IMR-90 (cell line): ENCODE measurements at regions not wholly inside any gene's neighbourhood (a gene's known extent, or its start where the extent isn't known, plus 50 kb on each side); places are given as distances from the start of the nearest gene placed in this dataset.

Experiments used
- BHLHE40 ChIP-seq: fragments of 150-350 bp; IDR thresholded peaks from 2 replicates; pipeline ENCODE4 v1.6.1; 2016; ENCODE audit warnings: mild to moderate bottlenecking, low read depth, low read length
- CEBPB ChIP-seq: IDR thresholded peaks from 2 replicates; pipeline ENCODE4 v1.6.1; 2012; ENCODE audit warnings: low read depth, low read length, improper control_type of control experiment
- CHD1 ChIP-seq: IDR thresholded peaks from 2 replicates; pipeline ENCODE4 v1.6.1; 2012; ENCODE audit warnings: low read depth, low read length, improper control_type of control experiment
- MAFK ChIP-seq: IDR thresholded peaks from 2 replicates; pipeline ENCODE4 v1.6.1; 2012; ENCODE audit warnings: low read depth, low read length, improper control_type of control experiment
- MXI1 ChIP-seq: IDR thresholded peaks from 2 replicates; pipeline ENCODE4 v1.6.1; 2012; ENCODE audit warnings: low read depth, mild to moderate bottlenecking, low read length, moderate library complexity, borderline replicate concordance
- NFE2L2 ChIP-seq: fragments of 150-350 bp; IDR thresholded peaks from 2 replicates; pipeline ENCODE4 v1.6.1; 2016; ENCODE audit warnings: low read depth, mild to moderate bottlenecking, low read length
- POLR2A ChIP-seq: IDR thresholded peaks from 2 replicates; pipeline ENCODE4 v1.6.1; 2012; ENCODE audit warnings: mild to moderate bottlenecking, low read depth, low read length
- RAD21 ChIP-seq: IDR thresholded peaks from 2 replicates; pipeline ENCODE4 v1.6.1; 2012; ENCODE audit warnings: low read length, improper control_type of control experiment
- RCOR1 ChIP-seq: IDR thresholded peaks from 2 replicates; pipeline ENCODE4 v1.6.1; 2012; ENCODE audit warnings: mild to moderate bottlenecking, low read length, improper control_type of control experiment; ENCODE audit not compliant: insufficient replicate concordance
- RFX5 ChIP-seq: IDR thresholded peaks from 2 replicates; pipeline ENCODE4 v1.8.0; 2012; ENCODE audit warnings: low read depth, mild to moderate bottlenecking, low read length, moderate library complexity
- SMC3 ChIP-seq: fragments of 150-350 bp; IDR thresholded peaks from 2 replicates; pipeline ENCODE4 v1.6.1; 2016; ENCODE audit warnings: low read depth, mild to moderate bottlenecking, antibody characterized with exemption, low read length, moderate library complexity
- TF ChIP-seq, protein P1 (sequence below): conservative IDR thresholded peaks from 2 replicates; pipeline ENCODE4 v1.5.1; 2012; ENCODE audit warnings: mild to moderate bottlenecking, low read depth, low read length, improper control_type of control experiment
- TF ChIP-seq, protein P2 (sequence below): fragments of 150-350 bp; IDR thresholded peaks from 2 replicates; pipeline ENCODE4 v1.6.1; 2017; ENCODE audit warnings: mild to moderate bottlenecking, antibody characterized with exemption, low read length, low read depth
- TF ChIP-seq, protein P3 (sequence below): fragments of 150-350 bp; IDR thresholded peaks from 2 replicates; pipeline ENCODE4 v1.6.1; 2016; ENCODE audit warnings: low read depth, mild to moderate bottlenecking, low read length, moderate library complexity, borderline replicate concordance

- TF ChIP-seq, protein P1, sequence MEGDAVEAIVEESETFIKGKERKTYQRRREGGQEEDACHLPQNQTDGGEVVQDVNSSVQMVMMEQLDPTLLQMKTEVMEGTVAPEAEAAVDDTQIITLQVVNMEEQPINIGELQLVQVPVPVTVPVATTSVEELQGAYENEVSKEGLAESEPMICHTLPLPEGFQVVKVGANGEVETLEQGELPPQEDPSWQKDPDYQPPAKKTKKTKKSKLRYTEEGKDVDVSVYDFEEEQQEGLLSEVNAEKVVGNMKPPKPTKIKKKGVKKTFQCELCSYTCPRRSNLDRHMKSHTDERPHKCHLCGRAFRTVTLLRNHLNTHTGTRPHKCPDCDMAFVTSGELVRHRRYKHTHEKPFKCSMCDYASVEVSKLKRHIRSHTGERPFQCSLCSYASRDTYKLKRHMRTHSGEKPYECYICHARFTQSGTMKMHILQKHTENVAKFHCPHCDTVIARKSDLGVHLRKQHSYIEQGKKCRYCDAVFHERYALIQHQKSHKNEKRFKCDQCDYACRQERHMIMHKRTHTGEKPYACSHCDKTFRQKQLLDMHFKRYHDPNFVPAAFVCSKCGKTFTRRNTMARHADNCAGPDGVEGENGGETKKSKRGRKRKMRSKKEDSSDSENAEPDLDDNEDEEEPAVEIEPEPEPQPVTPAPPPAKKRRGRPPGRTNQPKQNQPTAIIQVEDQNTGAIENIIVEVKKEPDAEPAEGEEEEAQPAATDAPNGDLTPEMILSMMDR = no peak
- TF ChIP-seq MXI1 (no peak), RAD21 (no peak), POLR2A (no peak), CHD1 (no peak), SMC3 (no peak), CEBPB (no peak), NFE2L2 (no peak), MAFK (no peak), RFX5 (no peak), BHLHE40 (no peak), RCOR1 (no peak)
- TF ChIP-seq, protein P2, sequence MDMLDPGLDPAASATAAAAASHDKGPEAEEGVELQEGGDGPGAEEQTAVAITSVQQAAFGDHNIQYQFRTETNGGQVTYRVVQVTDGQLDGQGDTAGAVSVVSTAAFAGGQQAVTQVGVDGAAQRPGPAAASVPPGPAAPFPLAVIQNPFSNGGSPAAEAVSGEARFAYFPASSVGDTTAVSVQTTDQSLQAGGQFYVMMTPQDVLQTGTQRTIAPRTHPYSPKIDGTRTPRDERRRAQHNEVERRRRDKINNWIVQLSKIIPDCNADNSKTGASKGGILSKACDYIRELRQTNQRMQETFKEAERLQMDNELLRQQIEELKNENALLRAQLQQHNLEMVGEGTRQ = no peak
- TF ChIP-seq, protein P3, sequence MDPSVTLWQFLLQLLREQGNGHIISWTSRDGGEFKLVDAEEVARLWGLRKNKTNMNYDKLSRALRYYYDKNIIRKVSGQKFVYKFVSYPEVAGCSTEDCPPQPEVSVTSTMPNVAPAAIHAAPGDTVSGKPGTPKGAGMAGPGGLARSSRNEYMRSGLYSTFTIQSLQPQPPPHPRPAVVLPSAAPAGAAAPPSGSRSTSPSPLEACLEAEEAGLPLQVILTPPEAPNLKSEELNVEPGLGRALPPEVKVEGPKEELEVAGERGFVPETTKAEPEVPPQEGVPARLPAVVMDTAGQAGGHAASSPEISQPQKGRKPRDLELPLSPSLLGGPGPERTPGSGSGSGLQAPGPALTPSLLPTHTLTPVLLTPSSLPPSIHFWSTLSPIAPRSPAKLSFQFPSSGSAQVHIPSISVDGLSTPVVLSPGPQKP = no peak
These were observed 392.1 kb downstream of the DNAH5 start for GRCh38 chr5:13552361-13552760.
